ENCODE measurements at regions not wholly inside any gene's neighbourhood (a gene's known extent, or its start where the extent isn't known, plus 50 kb on each side); places are given as distances from the start of the nearest gene placed in this dataset.

DNA sequence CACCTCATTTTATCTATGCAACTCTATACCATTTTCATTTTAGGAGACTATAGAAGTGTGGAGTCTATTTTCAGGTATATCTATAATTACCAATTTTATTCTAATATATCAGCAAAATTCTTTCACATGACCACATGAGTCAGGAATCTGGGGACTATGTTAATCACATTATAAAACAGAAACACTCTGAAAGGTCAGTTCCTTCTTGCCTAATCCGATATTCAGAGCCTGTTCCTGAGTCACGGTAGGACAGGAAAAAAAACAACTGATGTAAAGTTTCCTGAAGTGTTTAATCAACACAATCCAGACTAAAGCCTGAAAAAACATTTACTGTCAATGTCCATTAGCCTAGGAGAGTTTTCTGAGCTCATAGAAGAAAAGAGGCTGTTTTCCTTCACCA lies 1902.3 kb downstream of the NCAM2 start:
- TF ChIP-seq POLR2A (IDR thresholded peaks at IDR 0.05; ENCODE audit: low read length), result no peak
- no peak for TF ChIP-seq GATA1 (IDR thresholded peaks at IDR 0.05; ENCODE audit: low read depth, low read length)
